Muscle layer of colon (tissue), 2 donors: ENCODE measurements at regions not wholly inside any gene's neighbourhood (a gene's known extent, or its start where the extent isn't known, plus 50 kb on each side); places are given as distances from the start of the nearest gene placed in this dataset.
"Not testable (repeated sequence)": the region's sequence is repeated elsewhere in the genome, so short reads cannot be mapped to it uniquely, and the experiment has no call there.

Experiments
- H3K27ac ChIP-seq: one replicate; pipeline ENCODE4 v1.7.0; 2013; ENCODE audit warnings: low read depth, mild to moderate bottlenecking, low read length, moderate library complexity
- H3K27me3 ChIP-seq, 2 donors: one replicate each; pipeline ENCODE4 v1.7.0; 2013; ENCODE audit warnings: low read length in 2 of 2, mild to moderate bottlenecking in 2 of 2; ENCODE audit not compliant: insufficient read depth in 2 of 2, control insufficient read depth in 1 of 2
- H3K36me3 ChIP-seq: one replicate; pipeline ENCODE4 v1.7.0; 2013; ENCODE audit warnings: mild to moderate bottlenecking, low read length; ENCODE audit not compliant: insufficient read depth
- H3K4me1 ChIP-seq: one replicate; pipeline ENCODE4 v1.7.0; 2013; ENCODE audit warnings: mild to moderate bottlenecking, low read length; ENCODE audit not compliant: insufficient read depth
- H3K4me3 ChIP-seq, 2 donors: one replicate each; pipeline ENCODE4 v1.7.0; 2013; ENCODE audit warnings: low read length in 2 of 2, low read depth in 1 of 2, mild to moderate bottlenecking in 1 of 2, moderate library complexity in 1 of 2
- H3K9ac ChIP-seq: one replicate; pipeline ENCODE4 v1.7.0; 2013; ENCODE audit warnings: low read length
- H3K9me3 ChIP-seq: one replicate; pipeline ENCODE4 v1.7.0; 2013; ENCODE audit warnings: mild to moderate bottlenecking, low read length
- donor health status: abdominal sarcoma.
- donor health status: Adenocarcinoma of cecum.

DNA sequence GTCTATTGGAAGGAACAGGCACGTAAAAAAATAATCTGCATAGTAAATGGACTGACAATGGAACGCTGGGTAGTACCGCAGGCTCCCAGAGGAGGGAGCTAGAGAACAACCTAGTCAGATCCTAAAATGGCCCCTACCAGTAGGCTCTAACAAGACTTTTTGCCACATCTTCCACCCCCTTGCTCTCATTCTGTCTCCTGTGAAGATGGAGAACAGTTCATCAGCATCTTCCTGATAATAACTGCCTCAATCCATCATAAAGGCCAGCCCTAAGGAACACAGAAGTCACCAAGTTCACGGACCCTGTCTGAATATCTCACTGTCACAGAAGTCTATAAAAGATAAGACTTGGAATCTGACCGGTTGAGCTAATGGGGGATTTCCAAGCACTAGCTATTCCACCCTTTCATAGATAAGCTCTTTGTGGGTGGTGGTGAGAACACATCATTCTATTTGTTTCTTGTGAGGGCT lies 133.4 kb downstream of the SLC1A3 start:
- Histone ChIP-seq H3K4me3 (no peak overlapping the region), H3K36me3 (no peaks in the 10 kb centered on the region), H3K27me3 (peaks cover 0 to 4% of the 10 kb centered on the region in 2 donors), H3K4me1 (peaks cover 8% of the 10 kb centered on the region), H3K27ac (no peak overlapping the region), H3K9ac (no peak overlapping the region), H3K9me3 (no peaks in the 10 kb centered on the region)

DNA sequence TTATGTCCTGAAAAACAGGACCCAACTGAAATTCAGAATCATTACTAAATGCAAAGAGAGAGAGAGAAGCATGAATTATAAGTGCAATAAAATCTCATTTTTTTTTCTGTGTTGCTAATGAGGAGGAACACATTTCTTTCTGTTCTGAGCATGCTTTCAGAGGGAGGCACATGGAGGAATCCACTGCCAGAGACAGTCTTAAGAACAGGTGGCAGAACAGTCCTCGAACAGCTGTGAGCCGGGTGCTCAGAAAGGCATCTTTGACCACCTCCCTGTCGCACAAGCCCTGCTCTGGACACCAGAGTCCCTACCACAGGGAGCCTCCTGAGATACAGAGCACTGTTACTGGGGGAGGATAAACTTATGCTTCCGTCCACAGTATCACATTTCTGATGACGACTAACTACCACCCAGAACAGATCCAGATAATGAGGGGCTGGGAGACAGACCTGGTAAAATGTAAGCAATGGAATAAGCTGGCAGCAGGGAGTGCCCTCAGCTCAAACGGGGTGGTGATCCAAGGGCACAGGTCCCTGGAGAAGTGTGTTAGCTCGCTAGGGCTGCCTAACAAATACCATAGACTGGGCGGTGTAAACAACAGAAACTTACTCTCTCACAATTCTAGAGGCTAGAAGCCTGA lies 134.0 kb downstream of the SLC1A3 start:
- Histone ChIP-seq H3K27ac (no peak overlapping the region), H3K36me3 (no peaks in the 10 kb centered on the region), H3K4me3 (no peak overlapping the region), H3K27me3 (peaks cover 0 to 4% of the 10 kb centered on the region in 2 donors), H3K9ac (no peak overlapping the region), H3K9me3 (no peaks in the 10 kb centered on the region), H3K4me1 (peaks cover 8% of the 10 kb centered on the region)

DNA sequence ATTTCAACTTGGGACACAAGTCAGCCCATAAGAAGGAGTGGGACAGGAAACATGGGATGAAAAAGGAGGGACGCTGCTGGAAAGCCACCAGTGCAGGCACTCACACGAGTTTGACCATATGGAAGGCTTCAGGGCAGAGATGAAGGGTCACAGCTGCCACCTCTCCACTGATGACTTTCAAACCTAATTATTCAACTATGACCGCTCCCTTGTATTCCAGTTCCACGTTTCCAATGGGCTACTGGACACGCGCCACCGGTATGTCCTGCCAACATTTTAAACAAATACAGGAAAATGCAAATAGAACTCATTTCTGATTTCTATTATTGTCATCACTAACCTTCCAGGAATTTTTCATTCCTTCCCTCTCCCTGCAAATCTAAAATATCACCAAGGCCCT lies 134.7 kb downstream of the SLC1A3 start:
- H3K4me1 ChIP-seq, result peaks cover 8% of the 10 kb centered on the region
- no peak overlapping the region for H3K27ac ChIP-seq

GRCh38 chr5:36743891-36744772 lies 132.4 kb upstream of the NIPBL start:
- Histone ChIP-seq H3K4me3 (peak overlapping the region; percentile 76 to 90), H3K9me3 (no peaks in the 10 kb centered on the region), H3K9ac (peak overlapping the region; percentile 23), H3K27me3 (no peaks in the 10 kb centered on the region), H3K4me1 (peaks cover 8% of the 10 kb centered on the region), H3K36me3 (no peaks in the 10 kb centered on the region), H3K27ac (no peak overlapping the region)

More for the DNA sequence above, 134.7 kb downstream of the SLC1A3 start:
- Histone ChIP-seq H3K9ac (no peak overlapping the region), H3K9me3 (no peaks in the 10 kb centered on the region), H3K4me3 (no peak overlapping the region), H3K27me3 (peaks cover 0 to 4% of the 10 kb centered on the region in 2 donors), H3K36me3 (no peaks in the 10 kb centered on the region)

DNA sequence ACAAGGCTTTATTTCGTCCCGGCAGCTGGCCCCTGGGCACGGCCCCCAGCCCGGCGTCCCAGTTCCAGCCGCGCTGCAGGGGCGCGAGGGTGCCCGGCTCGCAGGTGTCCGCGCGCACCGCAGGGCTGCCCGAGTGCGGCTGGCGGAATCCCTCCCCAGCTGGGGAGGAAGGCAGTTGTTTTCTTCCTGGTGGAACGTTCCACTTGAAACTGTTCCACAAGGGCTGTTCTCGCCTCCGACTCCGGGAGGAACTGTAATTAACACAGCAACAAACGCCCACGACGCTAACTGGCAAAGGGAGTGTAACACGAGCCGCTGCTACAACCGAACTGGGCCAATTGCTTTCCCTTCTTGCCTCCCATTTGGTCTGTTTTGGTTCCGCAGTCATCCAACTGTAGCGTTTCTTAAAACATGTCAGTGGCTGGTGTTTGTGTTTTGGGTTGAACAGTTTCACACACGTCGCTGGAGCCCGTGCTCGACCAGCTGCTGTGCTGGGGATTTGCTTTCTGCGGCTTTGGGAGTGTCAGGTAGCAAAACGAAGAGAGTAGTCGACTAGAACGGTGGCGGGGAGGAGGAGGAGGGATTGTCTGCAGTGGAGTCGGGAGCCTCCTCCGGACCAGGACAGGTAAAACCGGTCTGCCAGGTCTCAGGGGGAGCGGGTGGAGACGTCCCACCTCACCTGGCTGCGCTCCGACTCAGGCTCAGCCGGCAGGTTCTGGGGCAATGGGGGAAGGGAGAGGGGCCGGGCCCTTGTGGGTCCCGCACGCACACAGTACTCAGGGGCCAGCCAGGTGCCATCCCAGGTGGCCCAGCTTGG lies 131.6 kb upstream of the NIPBL start:
- H3K4me3 ChIP-seq, result peak overlapping the region; percentile 76 to 90
- H3K4me1 ChIP-seq, result peaks cover 8% of the 10 kb centered on the region
- no peak overlapping the region for H3K27ac ChIP-seq
- no peaks in the 10 kb centered on the region for H3K36me3 ChIP-seq
- H3K9me3 ChIP-seq, result no peaks in the 10 kb centered on the region
- peak overlapping the region; percentile 21 for H3K9ac ChIP-seq
- H3K27me3 ChIP-seq, result no peaks in the 10 kb centered on the region

DNA sequence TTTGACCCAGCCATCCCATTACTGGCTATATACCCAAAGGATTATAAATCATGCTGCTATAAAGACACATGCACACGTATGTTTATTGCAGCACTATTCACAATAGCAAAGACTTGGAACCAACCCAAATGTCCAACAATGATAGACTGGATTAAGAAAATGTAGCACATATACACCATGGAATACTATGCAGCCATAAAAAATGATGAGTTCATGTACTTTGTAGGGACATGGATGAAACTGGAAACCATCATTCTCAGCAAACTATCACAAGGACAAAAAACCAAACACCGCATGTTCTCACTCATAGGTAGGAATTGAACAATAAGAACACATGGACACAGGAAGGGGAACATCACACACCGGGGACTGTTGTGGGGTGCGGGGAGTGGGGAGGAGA lies 128.8 kb upstream of the NIPBL start:
- not testable (repeated sequence) for H3K4me3 ChIP-seq, H3K9me3 ChIP-seq, H3K27me3 ChIP-seq, H3K4me1 ChIP-seq, H3K36me3 ChIP-seq, H3K27ac ChIP-seq, H3K9ac ChIP-seq

GRCh38 chr5:36751886-36752285 lies 124.7 kb upstream of the NIPBL start:
- Histone ChIP-seq H3K4me3 (no peak overlapping the region), H3K9ac (no peak overlapping the region), H3K27ac (no peak overlapping the region), H3K9me3 (no peaks in the 10 kb centered on the region), H3K36me3 (no peaks in the 10 kb centered on the region), H3K27me3 (no peaks in the 10 kb centered on the region), H3K4me1 (no peaks in the 10 kb centered on the region)

GRCh38 chr5:36755342-36755741 lies 121.2 kb upstream of the NIPBL start:
- H3K27ac ChIP-seq, result no peak overlapping the region
- H3K27me3 ChIP-seq, result no peaks in the 10 kb centered on the region
- no peaks in the 10 kb centered on the region for H3K36me3 ChIP-seq
- H3K4me3 ChIP-seq, result no peak overlapping the region
- H3K9me3 ChIP-seq, result no peaks in the 10 kb centered on the region
- no peak overlapping the region for H3K9ac ChIP-seq
- H3K4me1 ChIP-seq, result no peaks in the 10 kb centered on the region

- H3K27me3 ChIP-seq, result no peaks in the 10 kb centered on the region
- no peak overlapping the region for H3K4me3 ChIP-seq
- H3K27ac ChIP-seq, result no peak overlapping the region
- no peaks in the 10 kb centered on the region for H3K36me3 ChIP-seq
- H3K4me1 ChIP-seq, result no peaks in the 10 kb centered on the region
- no peaks in the 10 kb centered on the region for H3K9me3 ChIP-seq
- no peak overlapping the region for H3K9ac ChIP-seq
These were observed 120.6 kb upstream of the NIPBL start for GRCh38 chr5:36755920-36756488.

GRCh38 chr5:36756848-36757247 lies 119.7 kb upstream of the NIPBL start:
- no peak overlapping the region for H3K9ac ChIP-seq
- no peaks in the 10 kb centered on the region for H3K27me3 ChIP-seq
- no peaks in the 10 kb centered on the region for H3K9me3 ChIP-seq
- H3K4me3 ChIP-seq, result no peak overlapping the region
- H3K36me3 ChIP-seq, result no peaks in the 10 kb centered on the region
- no peak overlapping the region for H3K27ac ChIP-seq
- no peaks in the 10 kb centered on the region for H3K4me1 ChIP-seq

- H3K27ac ChIP-seq, result no peak overlapping the region
- H3K4me1 ChIP-seq, result no peaks in the 10 kb centered on the region
- H3K36me3 ChIP-seq, result no peaks in the 10 kb centered on the region
- H3K9me3 ChIP-seq, result no peaks in the 10 kb centered on the region
- no peak overlapping the region for H3K4me3 ChIP-seq
- no peaks in the 10 kb centered on the region for H3K27me3 ChIP-seq
- H3K9ac ChIP-seq, result no peak overlapping the region
These were observed 117.5 kb upstream of the NIPBL start for GRCh38 chr5:36759117-36759516.
